Mesenchymal stem cell (in vitro differentiated cells and primary cell): ENCODE measurements at regions not wholly inside any gene's neighbourhood (a gene's known extent, or its start where the extent isn't known, plus 50 kb on each side); places are given as distances from the start of the nearest gene placed in this dataset.
A peak's percentile ranks its signal among the peaks of the same experiment; 100 is the strongest.
"Not testable (repeated sequence)": the region's sequence is repeated elsewhere in the genome, so short reads cannot be mapped to it uniquely, and the experiment has no call there.

ENCODE experiments used
- DNase-seq: peaks from one replicate; pipeline ENCODE4 v3.0.0-alpha.2; 2013
- H2AFZ ChIP-seq: one replicate; pipeline ENCODE4 v1.6.1; 2013; ENCODE audit warnings: low read depth, mild to moderate bottlenecking, control low read depth, inconsistent platforms, low read length, moderate library complexity
- H2AK5ac ChIP-seq: 2 replicates; pipeline ENCODE4 v1.6.1; 2013; ENCODE audit warnings: low read length, moderate library complexity, mild to moderate bottlenecking, inconsistent platforms; ENCODE audit not compliant: severe bottlenecking
- H2BK120ac ChIP-seq: one replicate; pipeline ENCODE4 v1.6.1; 2013; ENCODE audit warnings: low read depth, mild to moderate bottlenecking, inconsistent platforms, low read length, moderate library complexity
- H2BK12ac ChIP-seq, 2 experiments: one replicate each; pipeline ENCODE4 v1.6.1; 2013; ENCODE audit warnings: inconsistent platforms in 2 of 2, low read length in 2 of 2, mild to moderate bottlenecking in 2 of 2, moderate library complexity in 2 of 2, control low read depth in 1 of 2
- H2BK15ac ChIP-seq: one replicate; pipeline ENCODE4 v1.6.1; 2013; ENCODE audit warnings: mild to moderate bottlenecking, low read depth, inconsistent platforms; ENCODE audit not compliant: poor library complexity, severe bottlenecking
- H2BK5ac ChIP-seq: 2 replicates; pipeline ENCODE4 v1.6.1; 2013; ENCODE audit warnings: low read depth, mild to moderate bottlenecking, low read length, control low read depth, inconsistent platforms; ENCODE audit not compliant: poor library complexity, severe bottlenecking
- H3K14ac ChIP-seq, 2 experiments: one replicate each; pipeline ENCODE4 v1.6.1; 2013; ENCODE audit warnings: inconsistent platforms in 2 of 2, low read length in 2 of 2, control low read depth in 1 of 2, mild to moderate bottlenecking in 1 of 2, moderate library complexity in 1 of 2
- H3K18ac ChIP-seq, 2 experiments: one replicate each; pipeline ENCODE4 v1.6.1; 2013; ENCODE audit warnings: inconsistent platforms in 2 of 2, low read length in 2 of 2, control low read depth in 1 of 2, low read depth in 1 of 2, mild to moderate bottlenecking in 1 of 2
- H3K23ac ChIP-seq, 2 experiments: one replicate each; pipeline ENCODE4 v1.6.1; 2013; ENCODE audit warnings: inconsistent platforms in 2 of 2, low read length in 2 of 2, mild to moderate bottlenecking in 2 of 2, moderate library complexity in 2 of 2, control low read depth in 1 of 2
- H3K27ac ChIP-seq: 2 replicates; pipeline ENCODE4 v1.5.1; 2013; ENCODE audit warnings: mild to moderate bottlenecking, moderate library complexity, low read length, control low read depth, inconsistent platforms; ENCODE audit not compliant: poor library complexity, severe bottlenecking
- H3K27me3 ChIP-seq, 2 experiments: 2 replicates each; pipeline versions ENCODE4 v1.6.1 to v1.7.0; 2013; ENCODE audit warnings: low read length in 2 of 2, mild to moderate bottlenecking in 2 of 2, moderate library complexity in 2 of 2, control low read depth in 1 of 2, inconsistent platforms in 1 of 2; ENCODE audit not compliant: control insufficient read depth in 1 of 2, insufficient read depth in 1 of 2
- H3K36me3 ChIP-seq, 2 experiments: 2 replicates each; pipeline versions ENCODE4 v1.6.1 to v1.7.0; 2013; ENCODE audit warnings: low read length in 2 of 2, control low read depth in 1 of 2, inconsistent platforms in 1 of 2, low read depth in 1 of 2, mild to moderate bottlenecking in 1 of 2; ENCODE audit not compliant: insufficient read depth in 2 of 2, control insufficient read depth in 1 of 2
- H3K4ac ChIP-seq, 2 experiments: one replicate each; pipeline ENCODE4 v1.6.1; 2013; ENCODE audit warnings: inconsistent platforms in 2 of 2, low read length in 2 of 2, mild to moderate bottlenecking in 2 of 2, moderate library complexity in 2 of 2, control low read depth in 1 of 2, low read depth in 1 of 2
- H3K4me1 ChIP-seq: 2 replicates; pipeline ENCODE4 v1.6.1; 2013; ENCODE audit warnings: low read depth, low read length, control low read depth; ENCODE audit not compliant: control insufficient read depth, insufficient read depth
- H3K4me2 ChIP-seq: 2 replicates; pipeline ENCODE4 v1.6.1; 2013; ENCODE audit warnings: low read length, mild to moderate bottlenecking, inconsistent platforms; ENCODE audit not compliant: poor library complexity, severe bottlenecking
- H3K4me3 ChIP-seq, 2 experiments: 2 replicates each; pipeline versions ENCODE4 v1.5.1 to v1.7.0; 2013; ENCODE audit warnings: low read length in 2 of 2, mild to moderate bottlenecking in 2 of 2, control low read depth in 1 of 2, low read depth in 1 of 2; ENCODE audit not compliant: insufficient read depth in 1 of 2
- H3K79me1 ChIP-seq: replicated peaks from 2 replicates; pipeline ENCODE4 v1.6.1; 2013; ENCODE audit warnings: mild to moderate bottlenecking, control low read depth, low read length, inconsistent platforms; ENCODE audit not compliant: poor library complexity, severe bottlenecking
- H3K9ac ChIP-seq: 2 replicates; pipeline ENCODE4 v1.7.0; 2013; ENCODE audit warnings: mild to moderate bottlenecking, low read length, moderate library complexity
- H3K9me3 ChIP-seq: 2 replicates; pipeline ENCODE4 v1.7.0; 2013; ENCODE audit warnings: mild to moderate bottlenecking, low read length; ENCODE audit not compliant: control insufficient read depth
- H4K8ac ChIP-seq: one replicate; pipeline ENCODE4 v1.6.1; 2013; ENCODE audit warnings: inconsistent platforms, mild to moderate bottlenecking, low read length, moderate library complexity
- H4K91ac ChIP-seq: one replicate; pipeline ENCODE4 v1.6.1; 2013; ENCODE audit warnings: mild to moderate bottlenecking, low read length, inconsistent platforms
- WGBS: methylation state at CpG from one replicate; pipeline ENCODE4 v1.1.7; 2013; ENCODE audit warnings: mixed read lengths; 5-methylcytosine and 5-hydroxymethylcytosine counted together

- H3K18ac ChIP-seq, H4K91ac ChIP-seq, H2BK12ac ChIP-seq, H2BK5ac ChIP-seq, H3K27me3 ChIP-seq, H3K36me3 ChIP-seq, H2AK5ac ChIP-seq, H3K4ac ChIP-seq, H4K8ac ChIP-seq, H3K4me3 ChIP-seq, DNase-seq, H3K4me1 ChIP-seq, H2AFZ ChIP-seq, H3K79me1 ChIP-seq, H2BK120ac ChIP-seq, H3K14ac ChIP-seq, H2BK15ac ChIP-seq, H3K9ac ChIP-seq, H3K27ac ChIP-seq, H3K4me2 ChIP-seq, H3K9me3 ChIP-seq, H3K23ac ChIP-seq: not testable (repeated sequence)
- no CpG with 5 or more reads among the region's 7 CpGs for WGBS
Measured at GRCh38 chrX:141520750-141521149, 63.8 kb downstream of the SPANXA1 start.

- H3K9me3 ChIP-seq, H3K14ac ChIP-seq, H2BK15ac ChIP-seq, H3K4ac ChIP-seq, H3K18ac ChIP-seq, H2AFZ ChIP-seq, H2AK5ac ChIP-seq, H3K27me3 ChIP-seq, H2BK5ac ChIP-seq, H3K9ac ChIP-seq, H3K79me1 ChIP-seq, H3K4me1 ChIP-seq, H3K27ac ChIP-seq, H2BK120ac ChIP-seq, H4K8ac ChIP-seq, H3K4me3 ChIP-seq, DNase-seq, H3K23ac ChIP-seq, H3K4me2 ChIP-seq, H2BK12ac ChIP-seq, H3K36me3 ChIP-seq, H4K91ac ChIP-seq: not testable (repeated sequence)
- no CpG with 5 or more reads among the region's 6 CpGs for WGBS
Measured at GRCh38 chrX:141475788-141476187, 108.8 kb downstream of the SPANXA1 start.

- no peak overlapping the region for H2BK15ac ChIP-seq
- no peak overlapping the region for H3K4me2 ChIP-seq
- H3K9ac ChIP-seq: peak overlapping the region; percentile 54
- no peak overlapping the region for H3K4ac ChIP-seq
- H3K23ac ChIP-seq: no peak overlapping the region
- WGBS: 50% methylated on average over 2 of the region's 4 CpGs
- no peak overlapping the region for H2AK5ac ChIP-seq
- no peaks in the 10 kb centered on the region for H3K36me3 ChIP-seq
- H3K14ac ChIP-seq: no peak overlapping the region
- H3K79me1 ChIP-seq: no peaks in the 10 kb centered on the region
- no peak overlapping the region for H2BK12ac ChIP-seq
- H2AFZ ChIP-seq: no peak overlapping the region
- H4K8ac ChIP-seq: no peak overlapping the region
- no peaks in the 10 kb centered on the region for H3K4me1 ChIP-seq
- peak overlapping the region; percentile 73 for H3K27ac ChIP-seq
- no peak overlapping the region for H3K4me3 ChIP-seq
- H3K9me3 ChIP-seq: no peaks in the 10 kb centered on the region
- no peak overlapping the region for H3K18ac ChIP-seq
- no peak overlapping the region for H2BK120ac ChIP-seq
- no peaks in the 10 kb centered on the region for H3K27me3 ChIP-seq
- no peak for DNase-seq
- no peak overlapping the region for H4K91ac ChIP-seq
- H2BK5ac ChIP-seq: peak overlapping the region; percentile 2
Measured at GRCh38 chrX:141469469-141469868, 115.1 kb downstream of the SPANXA1 start.

GRCh38 chrX:141468940-141469339 lies 115.6 kb downstream of the SPANXA1 start:
- H3K14ac ChIP-seq: no peak overlapping the region
- H2BK120ac ChIP-seq: no peak overlapping the region
- no peak overlapping the region for H2BK12ac ChIP-seq
- H2AFZ ChIP-seq: no peak overlapping the region
- H3K4me2 ChIP-seq: no peak overlapping the region
- H3K4me1 ChIP-seq: no peaks in the 10 kb centered on the region
- no peak overlapping the region for H3K9ac ChIP-seq
- H4K91ac ChIP-seq: no peak overlapping the region
- H3K4me3 ChIP-seq: no peak overlapping the region
- H3K18ac ChIP-seq: no peak overlapping the region
- peak overlapping the region; percentile 84 for H3K27ac ChIP-seq
- no peak overlapping the region for H2BK5ac ChIP-seq
- no peaks in the 10 kb centered on the region for H3K36me3 ChIP-seq
- no peaks in the 10 kb centered on the region for H3K79me1 ChIP-seq
- no peak overlapping the region for H3K4ac ChIP-seq
- WGBS: no CpG with 5 or more reads among the region's 1 CpG
- no peak overlapping the region for H3K23ac ChIP-seq
- H4K8ac ChIP-seq: no peak overlapping the region
- no peak for DNase-seq
- H2AK5ac ChIP-seq: no peak overlapping the region
- H3K9me3 ChIP-seq: no peaks in the 10 kb centered on the region
- H3K27me3 ChIP-seq: no peaks in the 10 kb centered on the region
- H2BK15ac ChIP-seq: no peak overlapping the region
